Tibial nerve (tissue), 4 donors: ENCODE measurements at regions not wholly inside any gene's neighbourhood (a gene's known extent, or its start where the extent isn't known, plus 50 kb on each side); places are given as distances from the start of the nearest gene placed in this dataset.

Experiments
- DNase-seq, 2 donors: peaks; one replicate each; pipeline ENCODE4 v3.0.0-alpha.2; 2019; ENCODE audit warnings: low spot score in 2 of 2
- H3K27ac ChIP-seq, 4 donors: fragments of 200-600 bp; sonication (generic) in 3 of 4; one replicate each; pipeline ENCODE4 v1.5.1; 2017 to 2019; ENCODE audit warnings: mild to moderate bottlenecking in 1 of 4
- H3K27me3 ChIP-seq, 2 donors: fragments of 200-600 bp; sonication (generic) in 1 of 2; one replicate each; pipeline versions ENCODE4 v1.5.1 to v1.6.0; 2017 to 2019
- H3K36me3 ChIP-seq, 3 donors: fragments of 200-600 bp; sonication (generic); one replicate each; pipeline ENCODE4 v1.5.1; 2018 to 2019
- H3K4me1 ChIP-seq, 4 donors: fragments of 200-600 bp; sonication (generic) in 3 of 4; one replicate each; pipeline ENCODE4 v1.5.1; 2017 to 2019
- H3K4me3 ChIP-seq, 4 donors: fragments of 200-600 bp; sonication (generic) in 3 of 4; one replicate each; pipeline ENCODE4 v1.5.1; 2017 to 2019; ENCODE audit warnings: mild to moderate bottlenecking in 1 of 4, moderate library complexity in 1 of 4
- H3K9me3 ChIP-seq, 4 donors: fragments of 200-600 bp; sonication (generic) in 3 of 4; one replicate each; pipeline ENCODE4 v1.5.1; 2017 to 2019
- CTCF ChIP-seq, 5 experiments: fragments of 200-600 bp in 3 of 5; fragments of 450-650 bp in 2 of 5; sonication (generic) in 3 of 5; IDR thresholded peaks; one replicate each; pipeline ENCODE4 v1.5.1; 2016 to 2019; ENCODE audit warnings: antibody characterized with exemption in 5 of 5, mild to moderate bottlenecking in 3 of 5, moderate library complexity in 2 of 5
- EP300 ChIP-seq, 2 donors: sonication (generic); formaldehyde crosslinking; IDR thresholded peaks; one replicate each; pipeline ENCODE4 v1.6.1; 2017; ENCODE audit warnings: antibody characterized with exemption in 2 of 2, mild to moderate bottlenecking in 1 of 2
- POLR2A ChIP-seq, 2 donors: fragments of 450-650 bp; IDR thresholded peaks; one replicate each; pipeline ENCODE4 v1.6.1; 2017; ENCODE audit warnings: antibody characterized with exemption in 2 of 2, mild to moderate bottlenecking in 2 of 2, moderate library complexity in 2 of 2
- WGBS, 2 donors: methylation state at CpG; one replicate each; pipeline ENCODE4 v1.1.5; 2018; 5-methylcytosine and 5-hydroxymethylcytosine counted together

GRCh38 chr9:30160570-30160969 lies 2223.9 kb upstream of the ACO1 start:
- H3K27ac ChIP-seq = no peak overlapping the region
- no peaks in the 10 kb centered on the region for H3K27me3 ChIP-seq
- no peaks in the 10 kb centered on the region for H3K9me3 ChIP-seq
- H3K4me3 ChIP-seq = no peak overlapping the region
- DNase-seq = no peak
- no peaks in the 10 kb centered on the region for H3K4me1 ChIP-seq
- 84 to 85% methylated on average over 7 of the region's 7 CpGs for WGBS, 2 donors
- TF ChIP-seq CTCF (IDR thresholded peaks at IDR 0.05) (no peak), POLR2A (IDR thresholded peaks at IDR 0.05) (no peak), EP300 (IDR thresholded peaks at IDR 0.05) (no peak)
- H3K36me3 ChIP-seq = no peaks in the 10 kb centered on the region

- Histone ChIP-seq H3K36me3 (no peaks in the 10 kb centered on the region), H3K4me3 (no peak overlapping the region), H3K27ac (no peak overlapping the region), H3K27me3 (no peaks in the 10 kb centered on the region), H3K9me3 (peaks cover 0 to 12% (median 0%) of the 10 kb centered on the region in 4 donors), H3K4me1 (no peaks in the 10 kb centered on the region)
- TF ChIP-seq POLR2A (IDR thresholded peaks at IDR 0.05) = no peak
- WGBS, 2 donors = 86% methylated on average over 1 of the region's 1 CpG
- DNase-seq = no peak
Observed at GRCh38 chr9:30172206-30172605, 2212.2 kb upstream of the ACO1 start.

- Histone ChIP-seq H3K36me3 (no peaks in the 10 kb centered on the region), H3K9me3 (no peaks in the 10 kb centered on the region), H3K27ac (no peak overlapping the region), H3K4me3 (no peak overlapping the region), H3K27me3 (no peaks in the 10 kb centered on the region), H3K4me1 (no peaks in the 10 kb centered on the region)
- no peak for DNase-seq
- TF ChIP-seq POLR2A (IDR thresholded peaks at IDR 0.05) (no peak), EP300 (IDR thresholded peaks at IDR 0.05) (no peak), CTCF (IDR thresholded peaks at IDR 0.05) (no peak)
Observed at GRCh38 chr9:30178610-30179009, 2205.8 kb upstream of the ACO1 start.

GRCh38 chr9:30193421-30193820 lies 2191.0 kb upstream of the ACO1 start:
- DNase-seq = no peak
- no peak for TF ChIP-seq EP300 (IDR thresholded peaks at IDR 0.05)
- TF ChIP-seq CTCF (IDR thresholded peaks at IDR 0.05) = no peak
- TF ChIP-seq POLR2A (IDR thresholded peaks at IDR 0.05) = no peak
- H3K36me3 ChIP-seq = no peaks in the 10 kb centered on the region
- no peak overlapping the region for H3K27ac ChIP-seq
- no peaks in the 10 kb centered on the region for H3K4me1 ChIP-seq
- H3K9me3 ChIP-seq = peaks cover 0 to 20% (median 0%) of the 10 kb centered on the region in 4 donors
- no peaks in the 10 kb centered on the region for H3K27me3 ChIP-seq
- 70 to 77% methylated on average over 6 of the region's 6 CpGs for WGBS, 2 donors
- no peak overlapping the region for H3K4me3 ChIP-seq

- H3K9me3 ChIP-seq = peaks cover 0 to 13% (median 0%) of the 10 kb centered on the region in 4 donors
- H3K4me1 ChIP-seq = no peaks in the 10 kb centered on the region
- no peaks in the 10 kb centered on the region for H3K36me3 ChIP-seq
- WGBS, 2 donors = 60 to 76% methylated on average over 1 of the region's 1 CpG
- no peak overlapping the region for H3K27ac ChIP-seq
- no peak for DNase-seq
- no peaks in the 10 kb centered on the region for H3K27me3 ChIP-seq
- TF ChIP-seq EP300 (IDR thresholded peaks at IDR 0.05) (no peak), POLR2A (IDR thresholded peaks at IDR 0.05) (no peak), CTCF (IDR thresholded peaks at IDR 0.05) (no peak)
- H3K4me3 ChIP-seq = no peak overlapping the region
Observed at GRCh38 chr9:30196941-30197340, 2187.5 kb upstream of the ACO1 start.

GRCh38 chr9:30197453-30197852 lies 2187.0 kb upstream of the ACO1 start:
- H3K36me3 ChIP-seq = no peaks in the 10 kb centered on the region
- H3K4me1 ChIP-seq = no peaks in the 10 kb centered on the region
- no peak overlapping the region for H3K27ac ChIP-seq
- H3K4me3 ChIP-seq = no peak overlapping the region
- no peak for DNase-seq
- peaks cover 0 to 13% (median 0%) of the 10 kb centered on the region in 4 donors for H3K9me3 ChIP-seq
- TF ChIP-seq CTCF (IDR thresholded peaks at IDR 0.05) = no peak
- TF ChIP-seq EP300 (IDR thresholded peaks at IDR 0.05) = no peak
- no peak for TF ChIP-seq POLR2A (IDR thresholded peaks at IDR 0.05)
- H3K27me3 ChIP-seq = no peaks in the 10 kb centered on the region
